ENCODE measurements at regions not wholly inside any gene's neighbourhood (a gene's known extent, or its start where the extent isn't known, plus 50 kb on each side); places are given as distances from the start of the nearest gene placed in this dataset.

- TF ChIP-seq CTCF (IDR thresholded peaks at IDR 0.05) (no peak), POLR2AphosphoS5 (IDR thresholded peaks at IDR 0.05) (no peak)
These were observed 1928.6 kb downstream of the PCDH9 start for GRCh38 chr13:65301506-65301905.

All from prostate gland (tissue), 2 donors.